Heart right ventricle (tissue), 16 donors: ENCODE measurements at regions not wholly inside any gene's neighbourhood (a gene's known extent, or its start where the extent isn't known, plus 50 kb on each side); places are given as distances from the start of the nearest gene placed in this dataset.

Source experiments
- ATAC-seq, 8 donors: fragments of 200-7000 bp; cut with Tn5 transposase; one replicate each; pipeline ENCODE4 v1.9.1; 2020; ENCODE audit warnings: mild to moderate bottlenecking in 8 of 8, moderate library complexity in 8 of 8, moderate number of reproducible peaks in 1 of 8
- DNase-seq, 2 donors: peaks; one replicate each; pipeline ENCODE4 v3.0.0-alpha.2; 2020
- H3K27ac ChIP-seq, 10 donors: fragments of 200-600 bp; sonication (generic) in 2 of 10; one replicate each; pipeline versions ENCODE4 v1.5.0 to v1.8.0; 2020 to 2022; ENCODE audit warnings: mild to moderate bottlenecking in 3 of 10
- H3K27me3 ChIP-seq, 7 donors: fragments of 200-600 bp; one replicate each; pipeline ENCODE4 v1.8.0; 2021 to 2022; ENCODE audit warnings: mild to moderate bottlenecking in 2 of 7
- H3K36me3 ChIP-seq, 9 donors: fragments of 200-600 bp; sonication (generic) in 1 of 9; one replicate each; pipeline versions ENCODE4 v1.5.0 to v1.8.0; 2020 to 2022; ENCODE audit warnings: mild to moderate bottlenecking in 2 of 9
- H3K4me1 ChIP-seq, 9 donors: fragments of 200-600 bp; sonication (generic) in 1 of 9; one replicate each; pipeline versions ENCODE4 v1.5.0 to v1.8.0; 2020 to 2022; ENCODE audit warnings: mild to moderate bottlenecking in 4 of 9
- H3K4me3 ChIP-seq, 10 donors: fragments of 200-600 bp; sonication (generic) in 2 of 10; one replicate each; pipeline versions ENCODE4 v1.5.0 to v1.8.0; 2020 to 2022; ENCODE audit warnings: mild to moderate bottlenecking in 7 of 10, moderate library complexity in 2 of 10
- H3K9me3 ChIP-seq, 11 donors: fragments of 200-600 bp in 10 of 11; sonication (generic) in 2 of 11; one replicate each; pipeline versions ENCODE4 v1.5.0 to v1.8.0; 2013 to 2022; ENCODE audit warnings: mild to moderate bottlenecking in 2 of 11, control low read depth in 1 of 11, moderate library complexity in 1 of 11
- CTCF ChIP-seq, 9 donors: fragments of 200-600 bp; sonication (generic) in 2 of 9; IDR thresholded peaks; one replicate each; pipeline versions ENCODE4 v1.5.0 to v1.8.0; 2021 to 2022; ENCODE audit warnings: antibody characterized with exemption in 9 of 9, mild to moderate bottlenecking in 5 of 9, moderate library complexity in 1 of 9
- WGBS, 2 donors: extraction: QIAGEN DNeasy Blood & Tissue Kit; methylation state at CpG; one replicate each; pipeline ENCODE4 v1.1.7; 2013; ENCODE audit warnings: inconsistent platforms in 1 of 2; 5-methylcytosine and 5-hydroxymethylcytosine counted together
- intact Hi-C, 10 donors: fragments of 100-400 bp; cut with DNase I; formaldehyde crosslinking; loops; one replicate each; pipeline versions ENCODE4 v1.11.1 to v1.14.2; 2022
- donor health status: Arrhythmogenic right ventricular cardiomyopathy.
- donor health status: ischemic (EF 13 %, LVEDD 7.1; RV severe dilation, severe dysfunction).
- donor health status: healthy with polysubstance abuse.
- donor health status: DM: no; HTN: yes; CAD: no.
- donor health status: DM: no; HTN: no; CAD: no.
- donor health status: ischemic (EF 25% LVEDD 6.9; RV normal size, moderate dysfunction).
- donor health status: ischemic (EF 25% LVEDD 5.7; RV mildly dilated, moderate dysfunction).
- donor health status: healthy.
- donor health status: DM: yes; HTN: yes; CAD: no.
- donor health status: Ischemic cardiomyopathy.
- donor health status: ischemic (EF 35%, LVEDD 5.7; RV mildly dilated, moderate dysfunction).
- donor health status: nonischemic (EF 11% LVEDD 7.7; RV severe dilation, severe dysfunction).
- donor health status: DM: yes; HTN: yes; CAD: no.
- donor health status: PGD.
- donor health status: ischemic (EF 29% LVEDD 5.4; RV normal size, mild dysfunction).
- donor health status: nonischemic (EF 23%, LVEDD 6.1; RV moderate dilation, normal function).

- no peaks in the 10 kb centered on the region for H3K36me3 ChIP-seq
- intact Hi-C loops = loop anchor here in 1 of 10 donors (10.0 kb wide), 1 partner anchor 61 kb away; no protein-coding TSS in a partner anchor
- no peak for ATAC-seq
Observed at GRCh38 chr18:28635530-28635929, 458.6 kb upstream of the CDH2 start.

GRCh38 chr18:28626756-28627155 lies 449.8 kb upstream of the CDH2 start:
- ATAC-seq (no peak), DNase-seq (no peak)
- Histone ChIP-seq H3K36me3 (no peaks in the 10 kb centered on the region), H3K4me1 (no peaks in the 10 kb centered on the region), H3K9me3 (peaks cover 0 to 9% (median 0%) of the 10 kb centered on the region in 11 donors), H3K27ac (no peak overlapping the region), H3K27me3 (no peaks in the 10 kb centered on the region), H3K4me3 (no peak overlapping the region)
- intact Hi-C loops = no loop called here
- no peak for TF ChIP-seq CTCF (IDR thresholded peaks at IDR 0.05)

More at GRCh38 chr18:28635530-28635929, 458.6 kb upstream of the CDH2 start:
- no peak for DNase-seq
- peaks cover 0 to 6% (median 0%) of the 10 kb centered on the region in 11 donors for H3K9me3 ChIP-seq
- no peak overlapping the region for H3K4me3 ChIP-seq
- no peak overlapping the region for H3K27ac ChIP-seq
- TF ChIP-seq CTCF (IDR thresholded peaks at IDR 0.05) = no peak
- no peaks in the 10 kb centered on the region for H3K27me3 ChIP-seq
- H3K4me1 ChIP-seq = no peaks in the 10 kb centered on the region

- Histone ChIP-seq H3K27ac (no peak overlapping the region), H3K4me1 (no peaks in the 10 kb centered on the region), H3K27me3 (no peaks in the 10 kb centered on the region), H3K4me3 (no peak overlapping the region), H3K36me3 (no peaks in the 10 kb centered on the region), H3K9me3 (peaks cover 0 to 6% (median 0%) of the 10 kb centered on the region in 11 donors)
- intact Hi-C loops = no loop called here
- DNase-seq (no peak), ATAC-seq (no peak)
- TF ChIP-seq CTCF (IDR thresholded peaks at IDR 0.05) = no peak
- WGBS, 2 donors = 40 to 47% methylated on average over 1 of the region's 1 CpG
Observed at GRCh38 chr18:28607991-28608390, 431.1 kb upstream of the CDH2 start.

GRCh38 chr18:28606686-28607085 lies 429.8 kb upstream of the CDH2 start:
- Histone ChIP-seq H3K4me1 (no peaks in the 10 kb centered on the region), H3K36me3 (no peaks in the 10 kb centered on the region), H3K27me3 (no peaks in the 10 kb centered on the region), H3K9me3 (peaks cover 0 to 8% (median 0%) of the 10 kb centered on the region in 11 donors), H3K27ac (no peak overlapping the region), H3K4me3 (no peak overlapping the region)
- WGBS, 2 donors = 42 to 53% methylated on average over 2 of the region's 2 CpGs
- no peak for ATAC-seq
- intact Hi-C loops = no loop called here
- no peak for TF ChIP-seq CTCF (IDR thresholded peaks at IDR 0.05)
- DNase-seq = no peak

GRCh38 chr18:28602391-28602790 lies 425.5 kb upstream of the CDH2 start:
- Histone ChIP-seq H3K4me1 (no peaks in the 10 kb centered on the region), H3K4me3 (no peak overlapping the region), H3K36me3 (no peaks in the 10 kb centered on the region), H3K27ac (no peak overlapping the region), H3K27me3 (no peaks in the 10 kb centered on the region), H3K9me3 (peaks cover 0 to 35% (median 9%) of the 10 kb centered on the region in 11 donors)
- TF ChIP-seq CTCF (IDR thresholded peaks at IDR 0.05) = no peak
- intact Hi-C loops = no loop called here
- DNase-seq (no peak), ATAC-seq (no peak)
